Activated naive CD8-positive, alpha-beta T cell treated with anti-CD3 and anti-CD28 coated beads, Interleukin-2, amount 10 ng/mL, durations not matched to agents 7 days and 5 days (primary cell): ENCODE measurements at regions not wholly inside any gene's neighbourhood (a gene's known extent, or its start where the extent isn't known, plus 50 kb on each side); places are given as distances from the start of the nearest gene placed in this dataset.
"Not testable (repeated sequence)": the region's sequence is repeated elsewhere in the genome, so short reads cannot be mapped to it uniquely, and the experiment has no call there.

Experiments
- ATAC-seq: fragments of 150-1000 bp; cut with Tn5 transposase; one replicate; pipeline ENCODE4 v1.10.0; 2021; ENCODE audit warnings: low read depth, moderate library complexity
- POLR2A ChIA-PET: fragments of 350-600 bp; sonication (Branson Sonifier 250); formaldehyde crosslinking; loops from one replicate; lab custom pipeline; 2021; ENCODE audit warnings: antibody characterized with exemption; lab: Charles Lee
- DNase-seq: peaks from one replicate; pipeline ENCODE4 v3.0.0; 2021
- H3K27ac Mint-ChIP-seq: one replicate; pipeline ENCODE4 v1.8.0; 2022; ENCODE audit warnings: mild to moderate bottlenecking, mixed read lengths
- H3K27me3 Mint-ChIP-seq: one replicate; pipeline ENCODE4 v1.8.0; 2022; ENCODE audit warnings: mild to moderate bottlenecking, moderate library complexity, mixed read lengths
- H3K36me3 Mint-ChIP-seq: one replicate; pipeline ENCODE4 v1.8.0; 2021; ENCODE audit warnings: mild to moderate bottlenecking, mixed read lengths
- H3K4me1 Mint-ChIP-seq: one replicate; pipeline ENCODE4 v1.8.0; 2021; ENCODE audit warnings: mixed read lengths
- H3K4me3 Mint-ChIP-seq: one replicate; pipeline ENCODE4 v1.8.0; 2022; ENCODE audit warnings: mild to moderate bottlenecking, moderate library complexity, mixed read lengths
- H3K9me3 Mint-ChIP-seq: one replicate; pipeline ENCODE4 v1.8.0; 2021; ENCODE audit warnings: mixed read lengths

DNA sequence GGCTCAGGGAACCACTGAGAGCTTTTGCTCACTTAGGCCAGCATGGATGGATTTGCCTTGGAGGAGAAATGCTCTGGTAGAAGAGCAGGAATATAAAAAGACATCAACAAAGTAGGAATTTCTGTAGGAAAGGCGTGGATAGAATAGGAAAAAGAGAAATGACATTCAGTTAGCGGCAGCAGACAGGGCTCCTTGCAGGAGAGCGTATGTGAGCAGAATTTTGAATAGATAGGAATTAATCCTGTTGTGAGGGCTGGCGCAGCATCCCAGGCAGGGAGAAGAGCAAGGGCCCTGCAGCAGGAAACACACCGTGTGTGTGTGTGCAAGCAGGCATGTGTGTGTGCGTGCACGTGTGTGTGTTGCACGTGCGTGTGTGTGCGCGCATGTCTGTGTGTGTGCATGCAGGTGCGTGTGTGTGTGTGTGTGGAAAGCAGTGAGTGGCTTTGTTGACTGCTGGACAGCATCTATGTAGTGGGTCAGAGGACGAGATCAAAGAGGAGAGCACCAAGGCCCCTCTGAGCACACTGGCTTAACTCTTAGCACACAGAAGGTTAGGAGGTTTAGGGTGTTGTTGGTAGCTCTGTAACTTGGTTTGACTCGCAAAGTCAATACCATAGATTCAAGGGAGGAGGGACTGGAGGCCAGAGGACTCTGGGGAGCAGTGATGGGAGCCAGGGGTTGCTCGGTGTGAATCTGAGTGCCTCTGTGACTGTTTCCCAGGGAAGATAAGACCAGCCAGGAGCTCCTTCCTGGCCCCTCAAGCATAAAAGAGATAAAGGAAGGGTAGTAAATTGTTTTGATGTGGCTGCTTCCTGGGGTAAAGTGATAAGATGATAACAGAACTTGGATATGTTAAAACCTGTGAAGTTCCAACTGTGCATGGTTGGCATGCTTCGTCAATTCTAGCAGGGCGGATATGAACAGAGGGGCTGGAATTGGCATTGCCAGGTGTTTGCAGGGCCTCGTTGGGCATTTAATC lies 639.5 kb downstream of the NR2F2 start:
- DNase-seq (no peak), ATAC-seq (no peak)
- POLR2A ChIA-PET = no interaction called here
- peaks cover 4% of the 10 kb centered on the region for H3K9me3 Mint-ChIP-seq
- no peak overlapping the region for H3K4me3 Mint-ChIP-seq
- H3K27me3 Mint-ChIP-seq = no peaks in the 10 kb centered on the region
- no peaks in the 10 kb centered on the region for H3K4me1 Mint-ChIP-seq
- H3K36me3 Mint-ChIP-seq = no peaks in the 10 kb centered on the region
- H3K27ac Mint-ChIP-seq = no peak overlapping the region

DNA sequence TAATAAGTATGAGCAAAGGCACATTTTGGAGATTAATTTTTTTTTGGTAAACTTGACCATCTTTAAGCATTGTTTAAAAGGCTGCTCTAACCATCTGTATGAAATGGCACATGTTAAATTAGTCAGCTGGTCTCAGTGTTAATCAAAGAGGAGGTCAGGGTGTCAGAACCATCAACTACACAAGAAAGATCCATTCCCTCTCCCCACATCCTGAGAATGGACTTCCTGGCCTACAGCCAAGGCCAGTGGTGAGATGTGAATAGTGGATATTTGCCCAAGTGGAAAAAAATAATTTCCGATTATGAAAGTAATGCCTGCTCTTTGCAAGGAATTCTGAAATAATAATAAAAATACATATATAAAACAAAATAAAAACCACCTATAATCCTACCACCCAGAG lies 641.7 kb downstream of the NR2F2 start:
- DNase-seq (no peak), ATAC-seq (no peak)
- Mint-ChIP-seq H3K4me1 (no peaks in the 10 kb centered on the region), H3K27me3 (no peaks in the 10 kb centered on the region), H3K9me3 (peaks cover 4% of the 10 kb centered on the region), H3K36me3 (no peaks in the 10 kb centered on the region), H3K4me3 (no peak overlapping the region), H3K27ac (no peak overlapping the region)
- POLR2A ChIA-PET = no interaction called here

DNA sequence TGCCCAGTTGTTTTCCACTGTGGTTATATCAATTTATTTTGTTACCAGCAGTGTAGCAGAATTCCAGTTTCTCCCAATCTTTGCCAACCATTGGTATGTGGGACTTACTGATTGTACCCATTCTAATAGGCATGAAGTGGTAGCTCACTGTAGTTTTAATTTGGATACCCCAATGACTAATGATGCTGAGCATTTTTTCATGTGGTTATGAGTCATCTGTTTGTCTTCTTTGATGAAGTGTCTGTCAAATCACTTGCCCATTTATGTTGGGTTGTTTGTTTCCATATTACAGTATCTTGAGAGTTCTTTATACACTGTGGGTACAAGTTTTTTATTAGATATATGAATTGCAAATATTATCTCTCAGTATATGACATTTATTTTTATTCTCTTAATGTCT lies 644.3 kb downstream of the NR2F2 start:
- DNase-seq (no peak), ATAC-seq (no peak)
- Mint-ChIP-seq H3K36me3 (no peaks in the 10 kb centered on the region), H3K27me3 (no peaks in the 10 kb centered on the region), H3K4me3 (no peak overlapping the region), H3K4me1 (no peaks in the 10 kb centered on the region), H3K9me3 (peaks cover 2% of the 10 kb centered on the region), H3K27ac (no peak overlapping the region)
- POLR2A ChIA-PET = no interaction called here

DNA sequence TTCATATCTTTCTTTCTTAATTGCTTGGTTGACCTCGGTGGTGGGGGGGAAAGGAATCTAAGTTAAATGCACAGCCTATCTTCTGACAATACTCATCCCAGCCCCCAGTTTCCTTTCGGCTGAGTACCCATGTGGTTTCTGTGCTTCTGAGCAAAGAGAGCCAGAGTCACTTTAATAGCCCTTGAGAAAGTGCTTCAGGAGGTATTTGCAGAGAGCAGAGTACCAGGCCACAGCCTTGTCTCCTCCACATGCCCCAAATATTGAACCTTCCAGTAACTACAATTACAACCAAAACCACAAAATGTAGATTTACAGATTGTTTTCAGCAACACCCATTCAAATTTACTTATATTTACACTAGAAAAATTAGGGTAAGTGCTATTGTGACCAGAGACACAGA lies 647.4 kb downstream of the NR2F2 start:
- POLR2A ChIA-PET = no interaction called here
- ATAC-seq (no peak), DNase-seq (no peak)
- H3K4me3 Mint-ChIP-seq = no peak overlapping the region
- H3K4me1 Mint-ChIP-seq = no peaks in the 10 kb centered on the region
- no peaks in the 10 kb centered on the region for H3K9me3 Mint-ChIP-seq
- no peak overlapping the region for H3K27ac Mint-ChIP-seq
- no peaks in the 10 kb centered on the region for H3K27me3 Mint-ChIP-seq
- H3K36me3 Mint-ChIP-seq = no peaks in the 10 kb centered on the region

DNA sequence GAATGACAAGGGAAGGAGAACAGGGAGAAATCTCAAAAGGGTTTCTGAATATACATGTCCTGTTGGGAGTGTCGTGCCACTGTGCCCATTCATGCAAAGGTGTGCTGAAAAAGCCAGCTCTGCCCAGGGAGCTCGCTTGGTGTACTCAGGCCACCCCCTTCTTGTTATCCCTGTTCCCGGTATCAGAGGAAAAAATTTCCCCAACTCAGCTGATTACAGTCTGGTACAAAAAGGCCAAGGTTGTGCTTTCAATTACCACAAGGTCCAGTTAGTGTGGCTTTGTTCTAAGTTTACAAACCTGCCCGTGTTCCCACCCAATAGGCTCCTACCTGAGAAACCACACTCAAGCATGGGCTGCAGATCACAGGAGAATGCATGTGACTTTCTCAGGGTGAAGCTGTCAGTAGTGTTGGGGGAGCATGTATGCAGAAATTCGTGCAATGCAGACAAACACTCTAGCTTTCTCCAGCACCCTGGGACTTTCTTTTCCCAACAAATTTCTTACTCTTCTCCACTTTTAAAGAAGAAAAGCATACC lies 648.5 kb downstream of the NR2F2 start:
- POLR2A ChIA-PET = no interaction called here
- Mint-ChIP-seq H3K27ac (no peak overlapping the region), H3K4me1 (no peaks in the 10 kb centered on the region), H3K27me3 (no peaks in the 10 kb centered on the region), H3K9me3 (peaks cover 1% of the 10 kb centered on the region), H3K36me3 (no peaks in the 10 kb centered on the region), H3K4me3 (no peak overlapping the region)
- no peak for DNase-seq
- ATAC-seq = no peak

DNA sequence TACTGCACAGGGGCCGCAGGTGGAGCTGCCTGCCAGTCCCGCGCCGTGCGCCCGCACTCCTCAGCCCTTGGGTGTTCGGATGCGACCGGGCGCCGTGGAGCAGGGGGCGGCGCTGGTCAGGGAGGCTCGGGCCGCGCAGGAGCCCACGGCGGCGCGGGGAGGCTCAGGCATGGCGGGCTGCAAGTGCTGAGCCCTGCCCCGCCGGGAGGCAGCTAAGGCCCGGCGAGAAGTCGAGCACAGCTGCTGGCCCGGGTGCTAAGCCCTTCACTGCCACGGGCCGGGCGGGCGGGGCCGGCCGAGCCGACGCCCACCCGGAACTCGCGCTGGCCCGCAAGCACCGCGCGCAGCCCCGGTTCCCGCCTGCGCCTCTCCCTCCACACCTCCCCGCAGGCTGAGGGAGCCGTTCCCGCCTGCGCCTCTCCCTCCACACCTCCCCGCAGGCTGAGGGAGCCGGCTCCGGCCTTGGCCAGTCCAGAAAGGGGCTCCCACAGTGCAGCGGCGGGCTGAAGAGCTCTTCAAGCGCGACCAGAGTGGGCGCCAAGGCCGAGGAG lies 653.7 kb downstream of the NR2F2 start:
- H3K9me3 Mint-ChIP-seq, ATAC-seq, H3K27me3 Mint-ChIP-seq, DNase-seq, H3K4me3 Mint-ChIP-seq, H3K27ac Mint-ChIP-seq, H3K4me1 Mint-ChIP-seq, H3K36me3 Mint-ChIP-seq, POLR2A ChIA-PET: not testable (repeated sequence)

DNA sequence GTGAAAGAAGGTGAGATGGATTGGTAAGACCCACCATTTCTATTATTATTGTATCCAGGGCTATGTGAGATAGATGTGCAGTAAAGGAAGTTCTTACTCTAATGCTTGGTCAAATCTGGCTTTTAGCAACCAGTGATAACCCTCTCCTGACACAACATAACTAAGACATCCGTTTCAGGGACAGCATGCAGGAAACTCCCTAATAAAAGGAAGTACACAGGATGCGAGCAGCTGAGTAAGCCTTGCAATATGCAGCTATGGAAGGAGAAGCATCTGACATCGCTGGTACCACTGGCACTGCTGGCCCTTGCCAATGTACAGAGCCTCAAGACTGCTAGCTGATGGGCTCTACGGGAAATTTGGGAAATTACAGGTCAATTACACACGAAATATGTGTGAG lies 662.3 kb downstream of the NR2F2 start:
- H3K36me3 Mint-ChIP-seq = no peaks in the 10 kb centered on the region
- H3K27ac Mint-ChIP-seq = no peak overlapping the region
- POLR2A ChIA-PET = no interaction called here
- H3K27me3 Mint-ChIP-seq = no peaks in the 10 kb centered on the region
- no peaks in the 10 kb centered on the region for H3K4me1 Mint-ChIP-seq
- no peak overlapping the region for H3K4me3 Mint-ChIP-seq
- H3K9me3 Mint-ChIP-seq = peaks cover 4% of the 10 kb centered on the region
- no peak for DNase-seq
- ATAC-seq = no peak

DNA sequence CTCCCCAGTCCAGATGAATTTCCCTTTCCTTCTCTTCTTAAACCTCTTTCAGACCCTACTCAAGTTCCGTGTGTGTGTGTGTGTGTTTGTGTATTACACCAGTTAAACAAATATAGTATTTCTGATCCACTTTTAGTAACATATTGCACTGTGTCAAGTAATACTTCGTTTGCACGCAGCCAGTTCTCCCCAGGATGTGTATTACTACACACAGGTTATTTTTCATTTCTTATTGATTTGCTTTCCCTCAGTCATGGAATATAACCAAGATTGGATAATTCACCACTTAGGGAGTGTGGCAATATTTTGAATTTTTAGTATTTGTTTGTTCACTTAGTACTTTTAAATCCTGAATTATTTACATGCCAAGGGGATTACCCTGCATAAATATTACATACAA lies 667.0 kb downstream of the NR2F2 start:
- no peak for DNase-seq
- Mint-ChIP-seq H3K9me3 (peaks cover 4% of the 10 kb centered on the region), H3K27ac (no peak overlapping the region), H3K27me3 (no peaks in the 10 kb centered on the region), H3K4me1 (no peaks in the 10 kb centered on the region), H3K4me3 (no peak overlapping the region), H3K36me3 (no peaks in the 10 kb centered on the region)
- no peak for ATAC-seq
- POLR2A ChIA-PET = no interaction called here

DNA sequence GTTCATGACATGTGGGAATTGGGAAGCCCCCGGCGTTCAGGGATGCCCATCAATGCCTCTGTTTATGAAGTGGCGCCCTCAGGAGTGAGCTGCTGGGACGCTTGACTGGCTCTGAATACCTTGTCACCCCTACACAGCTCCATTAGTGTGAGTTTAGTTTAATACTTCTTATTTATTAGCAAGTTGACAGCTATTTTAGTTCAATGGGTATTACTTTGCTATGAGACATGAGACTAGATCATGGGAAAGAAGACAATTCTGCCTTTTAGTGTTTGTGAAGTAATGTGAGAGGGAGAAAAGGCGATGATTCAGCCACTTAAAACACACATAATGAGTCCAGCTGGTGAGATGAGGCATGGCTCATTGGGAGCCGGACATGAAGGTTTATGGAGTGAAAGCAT lies 678.5 kb downstream of the NR2F2 start:
- ATAC-seq (no peak), DNase-seq (no peak)
- no peak overlapping the region for H3K27ac Mint-ChIP-seq
- H3K4me3 Mint-ChIP-seq = no peak overlapping the region
- POLR2A ChIA-PET = no interaction called here
- no peaks in the 10 kb centered on the region for H3K4me1 Mint-ChIP-seq
- no peaks in the 10 kb centered on the region for H3K36me3 Mint-ChIP-seq
- H3K27me3 Mint-ChIP-seq = no peaks in the 10 kb centered on the region
- H3K9me3 Mint-ChIP-seq = peaks cover 1% of the 10 kb centered on the region

DNA sequence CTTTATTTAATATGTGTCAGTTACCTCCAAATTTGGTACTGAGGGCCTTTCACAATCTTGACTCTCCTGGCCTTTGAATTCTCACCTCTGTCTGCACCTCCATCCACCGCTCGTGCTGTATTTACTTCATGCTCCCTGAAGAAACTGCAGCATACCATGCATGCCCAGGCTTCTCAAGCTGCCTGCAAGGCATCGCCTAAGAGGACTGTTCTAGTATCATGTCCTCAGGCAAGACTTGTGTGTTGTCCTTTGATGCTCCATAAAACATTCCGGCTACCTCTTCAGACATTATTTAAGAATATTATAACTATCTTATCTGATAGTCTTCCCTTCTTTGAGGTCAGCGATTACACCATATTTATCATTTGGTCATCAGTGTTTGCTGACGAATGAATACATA lies 682.5 kb downstream of the NR2F2 start:
- Mint-ChIP-seq H3K27me3 (no peaks in the 10 kb centered on the region), H3K36me3 (no peaks in the 10 kb centered on the region), H3K9me3 (peaks cover 1% of the 10 kb centered on the region), H3K4me3 (no peak overlapping the region), H3K27ac (no peak overlapping the region), H3K4me1 (no peaks in the 10 kb centered on the region)
- no peak for DNase-seq
- POLR2A ChIA-PET = no interaction called here
- ATAC-seq = no peak

DNA sequence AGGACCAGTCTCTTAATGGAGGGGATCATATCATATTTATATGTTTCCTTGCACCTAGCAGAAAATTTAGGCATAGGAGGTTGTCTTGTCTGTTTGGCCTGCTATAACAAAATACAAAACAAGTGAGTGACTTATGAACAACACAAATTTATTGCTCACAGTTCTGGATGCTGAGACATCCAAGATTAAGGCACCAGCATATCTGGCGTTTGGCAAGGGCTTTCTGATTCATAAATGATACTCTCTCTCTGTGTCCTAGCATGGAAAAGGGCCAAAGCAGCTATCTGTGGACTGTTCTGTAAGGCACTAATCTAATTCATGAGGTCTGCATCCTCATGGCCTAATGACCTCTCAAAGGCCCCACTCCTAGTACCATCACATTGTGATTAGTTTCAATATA lies 683.0 kb downstream of the NR2F2 start:
- no peak overlapping the region for H3K27ac Mint-ChIP-seq
- H3K27me3 Mint-ChIP-seq = no peaks in the 10 kb centered on the region
- no peaks in the 10 kb centered on the region for H3K4me1 Mint-ChIP-seq
- DNase-seq (no peak), ATAC-seq (no peak)
- no peak overlapping the region for H3K4me3 Mint-ChIP-seq
- H3K36me3 Mint-ChIP-seq = no peaks in the 10 kb centered on the region
- POLR2A ChIA-PET = no interaction called here
- peaks cover 1% of the 10 kb centered on the region for H3K9me3 Mint-ChIP-seq

DNA sequence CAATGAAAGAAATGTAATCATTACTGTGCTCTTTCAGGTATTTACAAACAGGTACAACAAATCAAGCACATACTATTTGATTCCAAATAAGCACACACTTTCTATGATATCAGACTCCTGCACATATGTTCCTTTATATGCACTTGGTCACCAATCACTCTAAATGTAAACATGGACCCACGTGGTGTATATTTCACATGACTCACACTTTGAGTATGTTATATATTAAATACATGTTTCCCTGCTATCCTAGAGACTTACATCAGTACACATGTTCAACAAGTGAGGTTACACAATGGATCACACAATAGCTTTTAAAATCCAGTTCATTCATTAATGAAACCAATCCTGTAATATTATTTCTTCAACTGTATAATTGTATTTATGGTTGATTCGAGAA lies 683.5 kb downstream of the NR2F2 start:
- Mint-ChIP-seq H3K4me3 (no peak overlapping the region), H3K27me3 (no peaks in the 10 kb centered on the region), H3K27ac (no peak overlapping the region), H3K4me1 (no peaks in the 10 kb centered on the region), H3K36me3 (no peaks in the 10 kb centered on the region), H3K9me3 (peaks cover 1% of the 10 kb centered on the region)
- ATAC-seq (no peak), DNase-seq (no peak)
- POLR2A ChIA-PET = no interaction called here

DNA sequence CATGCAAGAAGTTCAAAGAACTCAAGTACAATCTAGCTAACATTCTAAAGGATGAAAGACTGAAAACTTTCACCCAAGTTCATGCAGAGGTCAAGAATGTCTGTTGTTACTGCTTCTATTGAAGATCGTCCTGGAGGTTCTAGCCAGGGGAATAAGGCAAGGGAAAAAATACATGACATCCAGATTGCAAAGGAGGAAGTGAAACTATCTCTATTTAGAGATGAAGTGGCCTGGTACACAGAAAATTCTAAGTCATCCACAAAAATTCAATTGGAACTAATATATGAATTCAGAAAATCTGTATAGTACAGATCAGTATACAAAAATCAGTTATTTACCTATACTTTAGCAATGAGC lies 693.0 kb downstream of the NR2F2 start:
- Mint-ChIP-seq H3K9me3 (peaks cover 6% of the 10 kb centered on the region), H3K4me1 (no peaks in the 10 kb centered on the region), H3K27ac (no peak overlapping the region), H3K27me3 (no peaks in the 10 kb centered on the region), H3K4me3 (no peak overlapping the region), H3K36me3 (no peaks in the 10 kb centered on the region)
- DNase-seq = no peak
- no peak for ATAC-seq
- POLR2A ChIA-PET = no interaction called here

DNA sequence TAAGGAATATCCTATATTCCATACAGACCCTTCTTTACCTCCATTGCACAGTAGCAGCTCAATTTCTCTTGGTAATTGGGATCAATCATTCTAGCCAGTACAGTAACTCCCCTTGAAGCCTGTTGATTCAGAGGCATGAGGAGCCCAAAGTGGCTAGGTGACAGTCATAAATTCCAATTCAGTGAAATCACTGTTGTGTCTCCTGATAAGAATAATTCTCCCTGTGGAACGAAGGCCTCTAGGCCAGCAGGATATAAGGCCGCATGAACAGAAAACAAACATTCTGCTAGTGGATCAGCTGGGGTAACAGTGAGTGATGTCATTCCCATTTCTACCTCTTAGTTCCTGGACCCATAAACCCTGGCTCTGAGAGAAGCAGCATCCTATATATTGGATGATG lies 696.3 kb downstream of the NR2F2 start:
- DNase-seq (no peak), ATAC-seq (no peak)
- POLR2A ChIA-PET = no interaction called here
- H3K4me3 Mint-ChIP-seq = no peak overlapping the region
- peaks cover 6% of the 10 kb centered on the region for H3K9me3 Mint-ChIP-seq
- no peak overlapping the region for H3K27ac Mint-ChIP-seq
- H3K36me3 Mint-ChIP-seq = no peaks in the 10 kb centered on the region
- no peaks in the 10 kb centered on the region for H3K4me1 Mint-ChIP-seq
- H3K27me3 Mint-ChIP-seq = no peaks in the 10 kb centered on the region
